ENCODE measurements at regions not wholly inside any gene's neighbourhood (a gene's known extent, or its start where the extent isn't known, plus 50 kb on each side); places are given as distances from the start of the nearest gene placed in this dataset.

DNA sequence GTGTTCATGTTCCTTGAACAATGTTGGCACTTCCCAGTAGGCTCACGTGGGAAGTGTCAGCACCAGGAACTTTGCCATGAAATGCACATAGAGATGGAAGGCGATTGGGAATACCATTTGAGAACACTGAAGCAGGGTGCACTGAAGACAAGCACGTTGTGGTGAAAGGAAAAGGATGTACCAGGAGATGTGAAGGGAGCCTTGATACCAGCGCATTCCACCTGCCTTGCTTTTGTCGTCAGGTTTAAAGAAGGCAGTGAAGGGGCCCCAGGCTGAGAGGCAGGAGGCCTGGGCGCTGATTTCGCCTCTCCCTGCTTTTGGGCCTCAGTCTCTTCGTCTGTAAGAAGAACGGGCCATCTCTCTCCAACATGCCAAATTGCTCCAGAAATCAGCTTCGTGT, 194.5 kb upstream of the HES1 start:
- TF ChIP-seq CTCF (IDR thresholded peaks at IDR 0.05): no peak
- TF ChIP-seq POLR2A (IDR thresholded peaks at IDR 0.05): no peak

Data from adrenal gland (tissue), 5 donors.